ENCODE measurements at regions not wholly inside any gene's neighbourhood (a gene's known extent, or its start where the extent isn't known, plus 50 kb on each side); places are given as distances from the start of the nearest gene placed in this dataset.
"Not testable (repeated sequence)": the region's sequence is repeated elsewhere in the genome, so short reads cannot be mapped to it uniquely, and the experiment has no call there.

- no peak for DNase-seq (ENCODE audit: low spot score)
- intact Hi-C loops (cut with DNase I) = no loop called here
Observed at GRCh38 chr4:146124023-146124680, 51.4 kb upstream of the LSM6 start.

GRCh38 chr4:146123231-146123630 is 52.3 kb upstream of the LSM6 start:
- intact Hi-C loops (cut with DNase I) = no loop called here
- no peak for DNase-seq (ENCODE audit: low spot score)

- DNase-seq (ENCODE audit: low spot score) = no peak
- intact Hi-C loops (cut with DNase I) = no loop called here
Observed at GRCh38 chr4:146122398-146122797, 53.1 kb upstream of the LSM6 start.

GRCh38 chr4:146121757-146122156 is 53.8 kb upstream of the LSM6 start:
- no peak for DNase-seq (ENCODE audit: low spot score)
- intact Hi-C loops (cut with DNase I) = no loop called here

- intact Hi-C loops (cut with DNase I) = no loop called here
- DNase-seq (ENCODE audit: low spot score) = no peak
Observed at GRCh38 chr4:146119845-146120404, 55.6 kb upstream of the LSM6 start.

GRCh38 chr4:146114066-146114465 is 61.5 kb upstream of the LSM6 start:
- no peak for DNase-seq (ENCODE audit: low spot score)
- intact Hi-C loops (cut with DNase I) = no loop called here

- intact Hi-C loops (cut with DNase I) = no loop called here
- no peak for DNase-seq (ENCODE audit: low spot score)
Observed at GRCh38 chr4:146113171-146113570, 62.3 kb upstream of the LSM6 start.

GRCh38 chr4:146112389-146112788 is 63.1 kb upstream of the LSM6 start:
- intact Hi-C loops (cut with DNase I) = no loop called here
- no peak for DNase-seq (ENCODE audit: low spot score)

- intact Hi-C loops (cut with DNase I) = no loop called here
- DNase-seq (ENCODE audit: low spot score) = no peak
Observed at GRCh38 chr4:146110871-146111485, 64.5 kb upstream of the LSM6 start.

GRCh38 chr4:146108756-146109155 is 66.8 kb upstream of the LSM6 start:
- no peak for DNase-seq (ENCODE audit: low spot score)
- intact Hi-C loops (cut with DNase I) = no loop called here

GRCh38 chr4:146107587-146108240 is 67.8 kb upstream of the LSM6 start:
- no peak for DNase-seq (ENCODE audit: low spot score)
- intact Hi-C loops (cut with DNase I) = no loop called here

- DNase-seq (ENCODE audit: low spot score) = no peak
- intact Hi-C loops (cut with DNase I) = no loop called here
Observed at GRCh38 chr4:146105464-146105863, 70.1 kb upstream of the LSM6 start.

GRCh38 chr4:146104541-146104940 is 71.0 kb upstream of the LSM6 start:
- intact Hi-C loops (cut with DNase I) = no loop called here
- DNase-seq (ENCODE audit: low spot score) = no peak

GRCh38 chr4:146104052-146104451 is 71.5 kb upstream of the LSM6 start:
- intact Hi-C loops (cut with DNase I); DNase-seq (ENCODE audit: low spot score): not testable (repeated sequence)

- intact Hi-C loops (cut with DNase I) = loop anchor here (10.0 kb wide), 2 partner anchors 135 to 235 kb away; no protein-coding TSS in a partner anchor
- DNase-seq (ENCODE audit: low spot score) = no peak
Observed at GRCh38 chr4:146099585-146099984, 75.9 kb upstream of the LSM6 start.

- no peak for DNase-seq (ENCODE audit: low spot score)
- intact Hi-C loops (cut with DNase I) = loop anchor here (10.0 kb wide), 2 partner anchors 136 to 236 kb away; no protein-coding TSS in a partner anchor
Observed at GRCh38 chr4:146098978-146099377, 76.5 kb upstream of the LSM6 start.

GRCh38 chr4:146098397-146098796 is 77.1 kb upstream of the LSM6 start:
- no peak for DNase-seq (ENCODE audit: low spot score)
- intact Hi-C loops (cut with DNase I) = loop anchor here (10.0 kb wide), 2 partner anchors 136 to 236 kb away; no protein-coding TSS in a partner anchor

GRCh38 chr4:146096371-146096770 is 79.1 kb upstream of the LSM6 start:
- no peak for DNase-seq (ENCODE audit: low spot score)
- intact Hi-C loops (cut with DNase I) = loop anchor here (10.0 kb wide), 2 partner anchors 138 to 238 kb away; no protein-coding TSS in a partner anchor

GRCh38 chr4:146095860-146096259 is 79.7 kb upstream of the LSM6 start:
- no peak for DNase-seq (ENCODE audit: low spot score)

GRCh38 chr4:146095091-146095690 is 80.3 kb upstream of the LSM6 start:
- intact Hi-C loops (cut with DNase I) = loop anchor here (10.0 kb wide), 2 partner anchors 140 to 240 kb away; no protein-coding TSS in a partner anchor
- no peak for DNase-seq (ENCODE audit: low spot score)

More at GRCh38 chr4:146095860-146096259, 79.7 kb upstream of the LSM6 start:
- intact Hi-C loops (cut with DNase I) = loop anchor here (10.0 kb wide), 2 partner anchors 139 to 239 kb away; no protein-coding TSS in a partner anchor
